ENCODE measurements at regions not wholly inside any gene's neighbourhood (a gene's known extent, or its start where the extent isn't known, plus 50 kb on each side); places are given as distances from the start of the nearest gene placed in this dataset.

GRCh38 chr21:35616090-35616489 lies 444.2 kb downstream of the SETD4 start:
- TF ChIP-seq, protein P1, sequence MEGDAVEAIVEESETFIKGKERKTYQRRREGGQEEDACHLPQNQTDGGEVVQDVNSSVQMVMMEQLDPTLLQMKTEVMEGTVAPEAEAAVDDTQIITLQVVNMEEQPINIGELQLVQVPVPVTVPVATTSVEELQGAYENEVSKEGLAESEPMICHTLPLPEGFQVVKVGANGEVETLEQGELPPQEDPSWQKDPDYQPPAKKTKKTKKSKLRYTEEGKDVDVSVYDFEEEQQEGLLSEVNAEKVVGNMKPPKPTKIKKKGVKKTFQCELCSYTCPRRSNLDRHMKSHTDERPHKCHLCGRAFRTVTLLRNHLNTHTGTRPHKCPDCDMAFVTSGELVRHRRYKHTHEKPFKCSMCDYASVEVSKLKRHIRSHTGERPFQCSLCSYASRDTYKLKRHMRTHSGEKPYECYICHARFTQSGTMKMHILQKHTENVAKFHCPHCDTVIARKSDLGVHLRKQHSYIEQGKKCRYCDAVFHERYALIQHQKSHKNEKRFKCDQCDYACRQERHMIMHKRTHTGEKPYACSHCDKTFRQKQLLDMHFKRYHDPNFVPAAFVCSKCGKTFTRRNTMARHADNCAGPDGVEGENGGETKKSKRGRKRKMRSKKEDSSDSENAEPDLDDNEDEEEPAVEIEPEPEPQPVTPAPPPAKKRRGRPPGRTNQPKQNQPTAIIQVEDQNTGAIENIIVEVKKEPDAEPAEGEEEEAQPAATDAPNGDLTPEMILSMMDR (IDR thresholded peaks at IDR 0.05), result peak in 4 of 6 experiments; percentile 41 to 55 (median 52)
- no peak for TF ChIP-seq POLR2A (IDR thresholded peaks at IDR 0.05)
